ENCODE measurements at regions not wholly inside any gene's neighbourhood (a gene's known extent, or its start where the extent isn't known, plus 50 kb on each side); places are given as distances from the start of the nearest gene placed in this dataset.

DNA sequence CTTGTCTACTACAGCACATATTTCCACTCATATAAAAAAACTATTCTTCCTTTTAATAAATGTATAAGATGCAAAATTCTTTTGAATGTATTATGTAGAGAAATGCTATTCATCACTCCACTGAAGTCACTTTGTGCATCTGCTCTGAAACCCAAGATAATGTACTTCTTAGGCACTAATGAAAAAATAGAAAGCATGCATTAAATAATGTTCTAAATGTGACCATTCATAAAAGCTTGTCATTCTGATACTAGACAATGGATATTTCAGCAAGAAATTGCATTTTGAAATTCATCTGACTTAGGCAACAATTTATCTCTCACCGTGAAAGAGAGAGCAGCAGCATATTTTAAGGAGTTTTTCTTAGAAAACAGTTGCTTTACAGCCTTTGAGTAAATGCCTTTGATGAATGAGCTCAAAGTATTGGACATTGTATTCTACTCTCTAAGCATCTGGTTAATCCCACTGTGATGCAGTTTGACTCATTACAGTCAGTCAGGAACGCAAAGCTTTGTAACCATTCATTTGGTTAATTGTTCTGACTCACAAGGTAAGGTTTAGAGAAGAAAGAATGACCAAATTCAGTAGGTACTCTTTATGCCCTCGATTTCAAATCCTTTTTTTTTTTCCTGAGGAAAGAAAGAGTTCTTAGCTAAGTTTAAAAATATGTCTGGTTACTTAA, 2233.8 kb upstream of the C9orf72 start:
- 54 to 65% methylated on average over 3 of the region's 3 CpGs for WGBS, 2 donors
- H3K4me3 ChIP-seq (ENCODE audit: low read depth, poor library complexity, severe bottlenecking): no peak overlapping the region
- DNase-seq (ENCODE audit: low spot score in 2 of 2): no peak
- intact Hi-C loops (cut with DNase I; ENCODE audit: low total_unique reads): no loop called here
- TF ChIP-seq, protein P1, sequence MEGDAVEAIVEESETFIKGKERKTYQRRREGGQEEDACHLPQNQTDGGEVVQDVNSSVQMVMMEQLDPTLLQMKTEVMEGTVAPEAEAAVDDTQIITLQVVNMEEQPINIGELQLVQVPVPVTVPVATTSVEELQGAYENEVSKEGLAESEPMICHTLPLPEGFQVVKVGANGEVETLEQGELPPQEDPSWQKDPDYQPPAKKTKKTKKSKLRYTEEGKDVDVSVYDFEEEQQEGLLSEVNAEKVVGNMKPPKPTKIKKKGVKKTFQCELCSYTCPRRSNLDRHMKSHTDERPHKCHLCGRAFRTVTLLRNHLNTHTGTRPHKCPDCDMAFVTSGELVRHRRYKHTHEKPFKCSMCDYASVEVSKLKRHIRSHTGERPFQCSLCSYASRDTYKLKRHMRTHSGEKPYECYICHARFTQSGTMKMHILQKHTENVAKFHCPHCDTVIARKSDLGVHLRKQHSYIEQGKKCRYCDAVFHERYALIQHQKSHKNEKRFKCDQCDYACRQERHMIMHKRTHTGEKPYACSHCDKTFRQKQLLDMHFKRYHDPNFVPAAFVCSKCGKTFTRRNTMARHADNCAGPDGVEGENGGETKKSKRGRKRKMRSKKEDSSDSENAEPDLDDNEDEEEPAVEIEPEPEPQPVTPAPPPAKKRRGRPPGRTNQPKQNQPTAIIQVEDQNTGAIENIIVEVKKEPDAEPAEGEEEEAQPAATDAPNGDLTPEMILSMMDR (IDR thresholded peaks at IDR 0.05): no peak
- no peak for TF ChIP-seq POLR2A (IDR thresholded peaks at IDR 0.05)

DNA sequence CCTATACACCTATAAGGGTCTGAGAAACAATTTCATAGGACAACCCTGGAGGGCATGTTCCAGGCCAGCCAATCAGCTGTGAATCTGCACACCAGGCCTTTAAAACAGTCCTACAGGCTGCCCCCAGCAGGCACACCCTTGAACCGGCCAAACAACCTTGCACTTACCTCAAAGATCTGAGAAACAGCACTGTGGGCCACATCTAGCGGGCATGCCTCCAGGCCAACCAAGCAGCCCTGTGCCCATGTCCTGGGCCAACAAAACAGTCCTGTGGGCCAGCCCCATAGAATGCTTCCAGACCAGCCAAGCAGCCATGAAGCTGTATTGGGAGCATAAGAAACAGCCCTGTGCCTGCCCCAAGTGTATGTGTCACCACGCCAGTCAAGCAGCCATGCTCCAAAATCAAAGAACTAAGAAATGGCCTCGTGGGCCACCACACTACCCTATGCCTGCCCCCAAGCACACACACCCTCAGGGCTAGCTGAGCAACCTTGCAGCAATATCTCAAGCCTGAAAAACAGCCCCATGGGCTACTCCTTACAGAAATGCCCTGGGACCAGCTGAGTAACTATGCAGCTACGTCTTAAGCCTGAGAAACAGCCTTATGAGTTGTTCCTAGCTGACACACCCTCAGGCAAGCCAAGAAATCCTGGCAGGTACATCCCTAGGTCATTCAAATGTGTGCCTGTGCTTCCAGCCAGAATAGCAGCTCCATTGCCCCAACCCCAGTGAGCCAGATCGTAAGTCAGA, 2243.8 kb upstream of the C9orf72 start:
- 75 to 88% methylated on average over 6 of the region's 6 CpGs for WGBS, 2 donors
- intact Hi-C loops (cut with DNase I; ENCODE audit: low total_unique reads): no loop called here
- DNase-seq (ENCODE audit: low spot score in 2 of 2): no peak
- H3K4me3 ChIP-seq (ENCODE audit: low read depth, poor library complexity, severe bottlenecking): no peak overlapping the region
- TF ChIP-seq, protein P1 (IDR thresholded peaks at IDR 0.05): no peak
- TF ChIP-seq POLR2A (IDR thresholded peaks at IDR 0.05): no peak

- no peak overlapping the region for H3K4me3 ChIP-seq (ENCODE audit: low read depth, poor library complexity, severe bottlenecking)
- TF ChIP-seq POLR2A (IDR thresholded peaks at IDR 0.05): no peak
- TF ChIP-seq, protein P1 (IDR thresholded peaks at IDR 0.05): no peak
- intact Hi-C loops (cut with DNase I; ENCODE audit: low total_unique reads): no loop called here
- DNase-seq (ENCODE audit: low spot score in 2 of 2): no peak
- WGBS, 2 donors: 74 to 75% methylated on average over 3 of the region's 3 CpGs
Observed at GRCh38 chr9:29822458-29822857, 2249.2 kb upstream of the C9orf72 start.

DNA sequence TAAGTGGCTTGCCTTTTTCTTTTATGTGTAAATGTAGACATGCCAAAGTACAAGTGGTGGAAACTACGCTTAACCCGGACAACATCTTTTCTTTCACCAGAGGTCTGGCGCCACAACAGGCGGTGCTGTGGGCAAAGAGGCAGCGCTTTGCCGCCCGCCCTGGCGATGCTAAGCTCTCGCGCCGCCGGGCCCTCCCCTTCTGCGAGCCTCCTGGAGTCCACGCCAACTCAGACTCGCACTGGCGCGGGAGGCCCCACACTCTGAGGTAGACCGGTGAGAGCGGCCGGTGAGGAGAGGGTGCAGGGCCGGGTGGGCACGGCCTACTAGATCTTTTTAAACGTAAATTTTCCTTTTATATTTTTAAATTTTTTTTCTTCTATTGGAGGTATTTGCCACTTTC, 2253.1 kb upstream of the C9orf72 start:
- TF ChIP-seq POLR2A (IDR thresholded peaks at IDR 0.05): no peak
- TF ChIP-seq, protein P1 (IDR thresholded peaks at IDR 0.05): no peak
- DNase-seq (ENCODE audit: low spot score in 2 of 2): no peak
- WGBS, 2 donors: 96 to 97% methylated on average over 23 of the region's 23 CpGs
- H3K4me3 ChIP-seq (ENCODE audit: low read depth, poor library complexity, severe bottlenecking): no peak overlapping the region
- intact Hi-C loops (cut with DNase I; ENCODE audit: low total_unique reads): no loop called here

DNA sequence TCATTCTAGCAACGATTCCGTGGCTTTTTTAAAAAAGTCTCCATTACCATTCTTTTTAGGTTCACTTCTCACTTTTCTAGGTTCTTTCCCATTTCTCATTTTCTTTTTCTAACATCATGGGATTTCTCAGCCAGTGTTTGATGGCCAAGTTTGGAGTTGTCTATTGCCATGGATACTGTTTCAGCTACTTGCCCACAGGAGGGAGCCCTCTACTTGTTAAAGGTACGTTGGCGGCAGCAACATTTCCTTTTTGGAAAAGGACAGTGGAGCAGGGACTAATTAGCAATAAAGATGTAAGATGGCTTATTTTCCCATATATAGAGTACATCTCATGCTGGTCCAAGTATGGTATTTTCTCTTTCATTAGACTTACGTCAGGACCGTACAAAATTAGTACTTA, 2257.5 kb upstream of the C9orf72 start:
- no peak for TF ChIP-seq POLR2A (IDR thresholded peaks at IDR 0.05)
- TF ChIP-seq, protein P1 (IDR thresholded peaks at IDR 0.05): no peak
- no peak overlapping the region for H3K4me3 ChIP-seq (ENCODE audit: low read depth, poor library complexity, severe bottlenecking)
- 31 to 39% methylated on average over 6 of the region's 6 CpGs for WGBS, 2 donors
- intact Hi-C loops (cut with DNase I; ENCODE audit: low total_unique reads): no loop called here
- no peak for DNase-seq (ENCODE audit: low spot score in 2 of 2)

All from lower leg skin (tissue), 4 donors.